Gastrocnemius medialis (tissue), 4 donors: ENCODE measurements at regions not wholly inside any gene's neighbourhood (a gene's known extent, or its start where the extent isn't known, plus 50 kb on each side); places are given as distances from the start of the nearest gene placed in this dataset.
"Not testable (repeated sequence)": the region's sequence is repeated elsewhere in the genome, so short reads cannot be mapped to it uniquely, and the experiment has no call there.

Experiments used
- ATAC-seq, 2 donors: fragments of 150-250 bp; one replicate each; pipeline ENCODE4 v1.9.1; 2016
- DNase-seq, 2 donors: peaks; one replicate each; pipeline ENCODE4 v3.0.0-alpha.2; 2019
- H3K27ac ChIP-seq, 4 donors: fragments of 200-600 bp; sonication (generic); 1 replicate in 1 of 4; 2 replicates in 3 of 4; pipeline ENCODE4 v1.5.1; 2016 to 2018; ENCODE audit warnings: mild to moderate bottlenecking in 2 of 4, moderate library complexity in 1 of 4
- H3K27me3 ChIP-seq, 3 donors: fragments of 200-600 bp; sonication (generic) in 2 of 3; 1 replicate in 1 of 3; 2 replicates in 2 of 3; pipeline versions ENCODE4 v1.5.1 to v1.6.0; 2016 to 2019; ENCODE audit warnings: mild to moderate bottlenecking in 1 of 3, moderate library complexity in 1 of 3
- H3K36me3 ChIP-seq, 2 donors: fragments of 200-600 bp; sonication (generic) in 1 of 2; one replicate each; pipeline ENCODE4 v1.5.1; 2017 to 2018
- H3K4me1 ChIP-seq, 2 donors: fragments of 200-600 bp; sonication (generic) in 1 of 2; one replicate each; pipeline ENCODE4 v1.5.1; 2016 to 2017; ENCODE audit warnings: mild to moderate bottlenecking in 2 of 2
- H3K4me3 ChIP-seq, 4 donors: fragments of 200-600 bp; sonication (generic) in 3 of 4; 1 replicate in 1 of 4; 2 replicates in 3 of 4; pipeline ENCODE4 v1.5.1; 2016 to 2019; ENCODE audit warnings: mild to moderate bottlenecking in 2 of 4
- H3K9me3 ChIP-seq, 3 donors: fragments of 200-600 bp; sonication (generic) in 2 of 3; 1 replicate in 1 of 3; 2 replicates in 2 of 3; pipeline ENCODE4 v1.5.1; 2016 to 2019
- POLR2A ChIP-seq, 2 donors: fragments of 450-650 bp; IDR thresholded peaks; one replicate each; pipeline ENCODE4 v1.6.1; 2017; ENCODE audit warnings: antibody characterized with exemption in 2 of 2, mild to moderate bottlenecking in 2 of 2, moderate library complexity in 2 of 2
- in situ Hi-C, 4 donors: fragments of 200-750 bp; cut with MboI; loops; one replicate each; pipeline versions ENCODE4 v1.15.0 to v1.8.0; 2017; ENCODE audit warnings: low sequenced_read_pairs in 4 of 4
- intact Hi-C: fragments of 100-400 bp; cut with DNase I; formaldehyde crosslinking; loops from one replicate; pipeline ENCODE4 v1.15.1; 2023; ENCODE audit warnings: low total_unique reads
- TF ChIP-seq, protein P1 (sequence below), 5 experiments: fragments of 450-650 bp in 3 of 5; fragments of 200-600 bp in 2 of 5; sonication (generic) in 2 of 5; IDR thresholded peaks in 4 of 5; conservative IDR thresholded peaks in 1 of 5; 1 replicate in 4 of 5; 2 replicates in 1 of 5; pipeline ENCODE4 v1.5.1; 2016 to 2019; ENCODE audit warnings: antibody characterized with exemption in 5 of 5, mild to moderate bottlenecking in 3 of 5, moderate library complexity in 3 of 5

DNA sequence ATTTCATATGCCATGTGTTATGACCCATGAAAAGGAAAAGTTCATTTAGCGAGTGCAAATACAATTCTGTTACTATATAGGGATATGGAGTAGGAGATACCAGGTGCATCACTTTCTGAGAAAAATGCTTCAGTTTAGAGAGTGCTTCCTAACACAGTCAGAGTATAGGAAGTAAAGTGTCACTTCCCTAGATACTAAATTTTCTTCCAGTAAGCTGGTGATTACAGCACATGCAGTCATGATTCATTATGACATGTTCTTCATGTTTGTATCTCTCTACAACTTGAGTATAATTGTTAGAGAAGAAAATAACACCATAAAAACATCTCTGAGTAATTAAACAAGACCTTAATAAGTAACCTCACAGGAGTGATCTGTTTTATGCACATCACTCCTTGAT lies 837.0 kb downstream of the DNAH5 start:
- Histone ChIP-seq H3K27me3 (no peaks in the 10 kb centered on the region), H3K9me3 (no peaks in the 10 kb centered on the region), H3K36me3 (no peaks in the 10 kb centered on the region), H3K27ac (no peak overlapping the region), H3K4me3 (no peak overlapping the region), H3K4me1 (no peaks in the 10 kb centered on the region)
- TF ChIP-seq POLR2A (IDR thresholded peaks at IDR 0.05): no peak
- TF ChIP-seq, protein P1, sequence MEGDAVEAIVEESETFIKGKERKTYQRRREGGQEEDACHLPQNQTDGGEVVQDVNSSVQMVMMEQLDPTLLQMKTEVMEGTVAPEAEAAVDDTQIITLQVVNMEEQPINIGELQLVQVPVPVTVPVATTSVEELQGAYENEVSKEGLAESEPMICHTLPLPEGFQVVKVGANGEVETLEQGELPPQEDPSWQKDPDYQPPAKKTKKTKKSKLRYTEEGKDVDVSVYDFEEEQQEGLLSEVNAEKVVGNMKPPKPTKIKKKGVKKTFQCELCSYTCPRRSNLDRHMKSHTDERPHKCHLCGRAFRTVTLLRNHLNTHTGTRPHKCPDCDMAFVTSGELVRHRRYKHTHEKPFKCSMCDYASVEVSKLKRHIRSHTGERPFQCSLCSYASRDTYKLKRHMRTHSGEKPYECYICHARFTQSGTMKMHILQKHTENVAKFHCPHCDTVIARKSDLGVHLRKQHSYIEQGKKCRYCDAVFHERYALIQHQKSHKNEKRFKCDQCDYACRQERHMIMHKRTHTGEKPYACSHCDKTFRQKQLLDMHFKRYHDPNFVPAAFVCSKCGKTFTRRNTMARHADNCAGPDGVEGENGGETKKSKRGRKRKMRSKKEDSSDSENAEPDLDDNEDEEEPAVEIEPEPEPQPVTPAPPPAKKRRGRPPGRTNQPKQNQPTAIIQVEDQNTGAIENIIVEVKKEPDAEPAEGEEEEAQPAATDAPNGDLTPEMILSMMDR (IDR thresholded peaks at IDR 0.05 in 4 of 5, conservative IDR thresholded peaks at IDR 0.05 in 1 of 5): no peak
- in situ Hi-C loops (no loop called here), intact Hi-C loops (no loop called here)
- ATAC-seq (no peak), DNase-seq (no peak)

DNA sequence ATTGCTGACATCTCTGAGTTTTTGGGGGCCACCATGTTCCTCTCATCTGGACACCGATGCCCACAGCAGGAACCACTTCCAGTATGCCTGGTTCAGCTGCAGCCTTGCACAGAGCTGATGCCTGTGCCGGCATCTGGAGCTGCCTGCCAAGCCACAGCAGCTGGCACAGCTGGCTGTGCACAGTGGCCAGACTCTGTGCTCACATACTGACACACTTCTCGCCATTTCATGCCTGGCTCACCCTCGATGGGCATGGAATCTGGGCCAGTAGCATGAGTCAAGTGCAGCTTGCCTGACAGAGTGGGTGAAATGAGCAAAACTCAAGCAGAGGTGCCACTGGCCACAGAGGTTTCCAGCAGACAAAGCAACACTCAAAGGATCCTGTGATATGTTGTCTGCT lies 863.4 kb downstream of the DNAH5 start:
- H3K9me3 ChIP-seq: no peaks in the 10 kb centered on the region
- no peaks in the 10 kb centered on the region for H3K36me3 ChIP-seq
- H3K27me3 ChIP-seq: no peaks in the 10 kb centered on the region
- DNase-seq: no peak
- intact Hi-C loops (no loop called here), in situ Hi-C loops (no loop called here)
- TF ChIP-seq, protein P1 (IDR thresholded peaks at IDR 0.05 in 4 of 5, conservative IDR thresholded peaks at IDR 0.05 in 1 of 5): no peak
- TF ChIP-seq POLR2A (IDR thresholded peaks at IDR 0.05): no peak
- no peak overlapping the region for H3K4me3 ChIP-seq
- H3K27ac ChIP-seq: no peak overlapping the region
- no peak for ATAC-seq
- H3K4me1 ChIP-seq: no peaks in the 10 kb centered on the region

DNA sequence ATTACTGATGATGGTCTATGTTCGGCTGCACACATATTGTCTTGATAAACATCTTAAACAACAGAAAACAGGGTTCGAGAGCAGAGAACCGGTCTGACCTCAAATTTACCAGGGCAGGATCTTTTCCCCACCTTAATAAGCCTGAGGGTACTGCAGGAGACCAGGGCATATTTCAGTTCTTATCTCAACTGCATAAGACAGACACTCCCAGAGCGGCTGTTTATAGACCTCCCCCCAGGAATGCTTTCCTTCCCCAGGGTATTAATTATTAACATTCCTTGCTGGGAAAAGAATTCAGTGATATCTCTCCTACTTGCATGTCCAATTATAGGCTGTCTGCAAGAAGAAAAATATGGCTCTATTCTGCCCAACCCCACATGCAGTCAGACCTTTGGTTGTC lies 871.6 kb downstream of the DNAH5 start:
- H3K4me1 ChIP-seq, DNase-seq, in situ Hi-C loops, ATAC-seq, H3K36me3 ChIP-seq, intact Hi-C loops, H3K4me3 ChIP-seq, H3K27ac ChIP-seq, H3K27me3 ChIP-seq, H3K9me3 ChIP-seq: not testable (repeated sequence)

DNA sequence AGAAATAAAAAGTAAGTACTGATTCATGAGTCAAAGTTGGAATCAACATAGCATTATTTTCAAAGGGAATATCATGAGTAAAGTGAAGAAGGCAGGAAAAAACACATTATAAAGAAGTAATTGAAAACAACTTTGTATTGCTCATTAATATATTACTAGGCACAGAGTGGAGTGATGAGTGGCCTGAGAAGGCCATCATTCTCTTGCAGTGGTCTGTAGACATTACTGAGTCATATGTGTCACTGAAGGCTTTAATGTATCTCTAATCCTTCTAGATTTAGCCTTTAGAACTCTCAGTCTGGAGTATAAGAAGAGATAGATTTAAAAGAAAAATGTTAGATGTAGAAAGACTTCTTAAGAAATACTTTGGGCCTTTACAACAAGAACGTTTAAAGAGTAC lies 881.4 kb downstream of the DNAH5 start:
- TF ChIP-seq, protein P1 (IDR thresholded peaks at IDR 0.05 in 4 of 5, conservative IDR thresholded peaks at IDR 0.05 in 1 of 5): no peak
- TF ChIP-seq POLR2A (IDR thresholded peaks at IDR 0.05): no peak
- DNase-seq: no peak
- ATAC-seq: no peak
- Histone ChIP-seq H3K4me1 (no peaks in the 10 kb centered on the region), H3K4me3 (no peak overlapping the region), H3K27me3 (no peaks in the 10 kb centered on the region), H3K27ac (no peak overlapping the region), H3K36me3 (no peaks in the 10 kb centered on the region), H3K9me3 (no peaks in the 10 kb centered on the region)
- in situ Hi-C loops: no loop called here
- intact Hi-C loops: no loop called here

DNA sequence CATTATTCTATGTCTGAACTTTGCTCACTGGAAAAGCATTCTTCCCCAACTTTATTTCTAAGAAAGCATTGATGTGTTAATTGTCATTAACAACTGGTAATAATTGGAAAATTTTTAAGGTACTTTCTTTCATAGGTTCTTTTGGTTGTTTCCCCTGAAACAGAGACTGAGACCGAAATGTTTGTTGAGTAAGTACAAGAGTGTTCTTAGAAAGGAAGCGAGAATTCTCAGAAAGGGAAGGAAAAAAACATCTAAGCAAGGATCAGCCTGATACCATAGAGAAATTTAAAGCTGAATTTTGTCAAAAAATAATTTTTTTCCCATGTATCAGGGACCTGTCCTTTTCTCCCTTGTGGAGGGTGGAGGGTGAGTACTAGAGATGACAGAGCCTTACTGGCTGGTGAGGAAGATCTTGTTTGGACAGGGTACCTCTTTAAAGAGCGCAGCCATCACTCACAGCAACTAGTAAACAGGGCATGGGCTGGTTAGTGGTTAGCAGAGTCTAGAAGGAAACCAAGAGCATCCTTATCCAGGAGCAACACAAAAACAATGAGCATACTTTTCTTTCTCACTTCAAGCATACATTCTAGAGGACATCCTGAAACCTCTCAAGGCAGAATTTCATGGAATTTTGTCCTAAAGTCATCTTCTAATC lies 898.5 kb downstream of the DNAH5 start:
- in situ Hi-C loops (no loop called here), intact Hi-C loops (no loop called here)
- no peak for DNase-seq
- Histone ChIP-seq H3K4me3 (no peak overlapping the region), H3K36me3 (no peaks in the 10 kb centered on the region), H3K9me3 (no peaks in the 10 kb centered on the region), H3K27me3 (no peaks in the 10 kb centered on the region), H3K4me1 (no peaks in the 10 kb centered on the region), H3K27ac (no peak overlapping the region)
- ATAC-seq: no peak
- no peak for TF ChIP-seq POLR2A (IDR thresholded peaks at IDR 0.05)
- TF ChIP-seq, protein P1 (IDR thresholded peaks at IDR 0.05 in 4 of 5, conservative IDR thresholded peaks at IDR 0.05 in 1 of 5): no peak
